GM23338 (cell line): ENCODE measurements at regions not wholly inside any gene's neighbourhood (a gene's known extent, or its start where the extent isn't known, plus 50 kb on each side); places are given as distances from the start of the nearest gene placed in this dataset.

Experiments used
- ATAC-seq: fragments of 200-7000 bp; cut with Tn5 transposase; 3 replicates; pipeline ENCODE4 v1.9.1; 2020
- DNase-seq: peaks from one replicate; pipeline ENCODE4 v3.0.0-alpha.2; 2015; ENCODE audit warnings: low spot score
- H2AFZ ChIP-seq: fragments of 200-600 bp; sonication (generic); 2 replicates; pipeline ENCODE4 v1.8.0; 2016; ENCODE audit warnings: antibody characterized with exemption, mild to moderate bottlenecking, moderate library complexity
- H3F3A ChIP-seq: fragments of 200-600 bp; sonication (generic); replicated peaks from 2 replicates; pipeline ENCODE4 v1.8.0; 2017; ENCODE audit warnings: antibody characterized with exemption, mixed run types, low read depth
- H3K27ac ChIP-seq: fragments of 200-600 bp; sonication (generic); 2 replicates; pipeline ENCODE4 v1.6.1; 2016; ENCODE audit warnings: low read depth
- H3K27me3 ChIP-seq: fragments of 200-600 bp; sonication (generic); 2 replicates; pipeline ENCODE4 v1.8.0; 2016; ENCODE audit warnings: mild to moderate bottlenecking, mixed run types, moderate library complexity; ENCODE audit not compliant: insufficient read depth
- H3K36me3 ChIP-seq: fragments of 200-600 bp; sonication (generic); 2 replicates; pipeline ENCODE4 v1.8.0; 2016; ENCODE audit warnings: mild to moderate bottlenecking; ENCODE audit not compliant: insufficient read depth
- H3K4me1 ChIP-seq: fragments of 200-600 bp; sonication (generic); 2 replicates; pipeline ENCODE4 v1.8.0; 2016; ENCODE audit warnings: mild to moderate bottlenecking, moderate library complexity; ENCODE audit not compliant: insufficient read depth
- H3K4me2 ChIP-seq: fragments of 200-600 bp; sonication (generic); 2 replicates; pipeline ENCODE4 v1.7.1; 2017; ENCODE audit warnings: mixed run types
- H3K4me3 ChIP-seq: fragments of 200-600 bp; sonication (generic); 2 replicates; pipeline ENCODE4 v1.6.1; 2016; ENCODE audit warnings: mixed run types
- H3K79me2 ChIP-seq: fragments of 200-600 bp; sonication (generic); replicated peaks from 2 replicates; pipeline ENCODE4 v1.8.0; 2017; ENCODE audit warnings: mild to moderate bottlenecking; ENCODE audit not compliant: insufficient read depth
- H3K9me2 ChIP-seq: fragments of 200-600 bp; sonication (generic); 2 replicates; pipeline ENCODE4 v1.8.0; 2017; ENCODE audit not compliant: insufficient read depth
- H4K20me1 ChIP-seq: fragments of 200-600 bp; sonication (generic); replicated peaks from 2 replicates; pipeline ENCODE4 v1.8.0; 2017; ENCODE audit warnings: mild to moderate bottlenecking; ENCODE audit not compliant: insufficient read depth
- H3K27ac Mint-ChIP-seq: 2 replicates; pipeline ENCODE4 v1.8.0; 2020; ENCODE audit warnings: inconsistent platforms, mild to moderate bottlenecking, moderate library complexity, mixed read lengths
- H3K27me3 Mint-ChIP-seq: 3 replicates; pipeline ENCODE4 v1.8.0; 2022; ENCODE audit warnings: low read depth, mild to moderate bottlenecking, moderate library complexity, mixed read lengths, inconsistent platforms; ENCODE audit not compliant: insufficient read depth, poor library complexity
- H3K36me3 Mint-ChIP-seq: 3 replicates; pipeline ENCODE4 v1.8.0; 2021; ENCODE audit warnings: low read depth, mild to moderate bottlenecking, inconsistent platforms, moderate library complexity, mixed read lengths
- H3K4me1 Mint-ChIP-seq: 3 replicates; pipeline ENCODE4 v1.8.0; 2020; ENCODE audit warnings: mild to moderate bottlenecking, inconsistent platforms, mixed read lengths
- H3K4me3 Mint-ChIP-seq: 3 replicates; pipeline ENCODE4 v1.8.0; 2021; ENCODE audit warnings: moderate library complexity, mild to moderate bottlenecking, inconsistent platforms, mixed read lengths
- H3K9me3 Mint-ChIP-seq: 3 replicates; pipeline ENCODE4 v1.8.0; 2020; ENCODE audit warnings: moderate library complexity, mild to moderate bottlenecking, inconsistent platforms, mixed read lengths
- CREB1 ChIP-seq: fragments of 250-450 bp; sonication (Bioruptor Pico); IDR thresholded peaks from 2 replicates; pipeline ENCODE4 v1.5.0; 2020; ENCODE audit warnings: low read depth, mild to moderate bottlenecking, moderate library complexity
- ETS1 ChIP-seq: IDR thresholded peaks from 2 replicates; pipeline ENCODE4 v1.6.1; 2016; ENCODE audit warnings: antibody characterized with exemption
- EZH2 ChIP-seq: fragments of 200-600 bp; sonication (generic); IDR thresholded peaks from one replicate; pipeline ENCODE4 v1.8.0; 2017; ENCODE audit warnings: antibody characterized with exemption, mild to moderate bottlenecking, low read depth; ENCODE audit not compliant: unreplicated experiment
- EZH2phosphoT487 ChIP-seq: fragments of 200-600 bp; sonication (generic); IDR thresholded peaks from one replicate; pipeline ENCODE4 v1.8.1; 2018; ENCODE audit warnings: antibody characterized with exemption; ENCODE audit not compliant: unreplicated experiment
- JUNB ChIP-seq: IDR thresholded peaks from one replicate; pipeline ENCODE4 v1.6.1; 2016; ENCODE audit warnings: antibody characterized with exemption; ENCODE audit not compliant: unreplicated experiment
- NANOG ChIP-seq: IDR thresholded peaks from 2 replicates; pipeline ENCODE4 v1.6.1; 2016; ENCODE audit warnings: antibody characterized with exemption, borderline replicate concordance
- REST ChIP-seq: IDR thresholded peaks from one replicate; pipeline ENCODE4 v1.6.1; 2018; ENCODE audit warnings: antibody characterized with exemption; ENCODE audit not compliant: unreplicated experiment
- STAT1 ChIP-seq: IDR thresholded peaks from one replicate; pipeline ENCODE4 v1.6.1; 2016; ENCODE audit warnings: antibody characterized with exemption; ENCODE audit not compliant: unreplicated experiment
- ZNF114 ChIP-seq: fragments of 250-450 bp; sonication (Bioruptor Pico); IDR thresholded peaks from 2 replicates; pipeline ENCODE4 v1.5.0; 2020; ENCODE audit warnings: mild to moderate bottlenecking, moderate library complexity
- ZNF331 ChIP-seq: fragments of 250-450 bp; sonication (Bioruptor Pico); IDR thresholded peaks from 2 replicates; pipeline ENCODE4 v1.5.0; 2020; ENCODE audit warnings: low read depth, mild to moderate bottlenecking, moderate library complexity
- ZNF462 ChIP-seq: fragments of 250-450 bp; sonication (Bioruptor Pico); IDR thresholded peaks from 2 replicates; pipeline ENCODE4 v1.5.0; 2020; ENCODE audit warnings: mild to moderate bottlenecking, moderate library complexity

GRCh38 chr14:21771671-21772070 lies 98.1 kb upstream of the OR4E1 start:
- H3K4me1 Mint-ChIP-seq = peaks cover 18% of the 10 kb centered on the region
- H3K9me3 Mint-ChIP-seq = no peaks in the 10 kb centered on the region; the same call in 2 of the 3 replicates
- Histone ChIP-seq H3K36me3 (no peaks in the 10 kb centered on the region), H3K4me2 (no peak overlapping the region), H3K4me1 (no peaks in the 10 kb centered on the region), H4K20me1 (no peaks in the 10 kb centered on the region), H2AFZ (peak overlapping the region; percentile 26; the same call in 1 of the 2 replicates), H3K27me3 (no peaks in the 10 kb centered on the region), H3K79me2 (no peaks in the 10 kb centered on the region), H3K27ac (no peak overlapping the region), H3F3A (no peaks in the 10 kb centered on the region), H3K4me3 (no peak overlapping the region), H3K9me2 (no peaks in the 10 kb centered on the region)
- TF ChIP-seq ETS1 = no peak
- no peak for TF ChIP-seq EZH2phosphoT487
- H3K36me3 Mint-ChIP-seq = no peaks in the 10 kb centered on the region
- H3K27me3 Mint-ChIP-seq = peaks cover 2% of the 10 kb centered on the region
- no peak overlapping the region for H3K4me3 Mint-ChIP-seq
- H3K27ac Mint-ChIP-seq = peak overlapping the region; percentile 2; the same call in 1 of the 2 replicates
- ATAC-seq (no peak), DNase-seq (peak; percentile 37)

GRCh38 chr14:21768875-21769257 lies 95.2 kb upstream of the OR4E1 start:
- Histone ChIP-seq H3K79me2 (no peaks in the 10 kb centered on the region), H3K36me3 (no peaks in the 10 kb centered on the region), H3K27ac (no peak overlapping the region), H2AFZ (peak overlapping the region; percentile 23; the same call in 1 of the 2 replicates), H3K4me2 (no peak overlapping the region), H4K20me1 (no peaks in the 10 kb centered on the region), H3K4me1 (no peaks in the 10 kb centered on the region), H3K9me2 (no peaks in the 10 kb centered on the region), H3K4me3 (no peak overlapping the region), H3F3A (no peaks in the 10 kb centered on the region), H3K27me3 (no peaks in the 10 kb centered on the region)
- no peaks in the 10 kb centered on the region; the same call in 2 of the 3 replicates for H3K9me3 Mint-ChIP-seq
- H3K4me1 Mint-ChIP-seq = peaks cover 16% of the 10 kb centered on the region
- H3K27ac Mint-ChIP-seq = 0 out of 2 replicates have a peak overlapping the region, but pooled peaks have one; percentile 3
- H3K36me3 Mint-ChIP-seq = no peaks in the 10 kb centered on the region
- ATAC-seq (no peak), DNase-seq (no peak)
- no peak overlapping the region for H3K4me3 Mint-ChIP-seq
- H3K27me3 Mint-ChIP-seq = peaks cover 2% of the 10 kb centered on the region
- TF ChIP-seq ZNF114 (CRISPR knock-in tag) = no peak
- TF ChIP-seq REST = no peak
- no peak for TF ChIP-seq ZNF462 (CRISPR knock-in tag)
- no peak for TF ChIP-seq CREB1 (CRISPR knock-in tag)
- no peak for TF ChIP-seq ZNF331 (CRISPR knock-in tag)
- TF ChIP-seq JUNB = no peak
- no peak for TF ChIP-seq STAT1
- TF ChIP-seq EZH2 = no peak
- no peak for TF ChIP-seq NANOG
